ENCODE measurements at regions not wholly inside any gene's neighbourhood (a gene's known extent, or its start where the extent isn't known, plus 50 kb on each side); places are given as distances from the start of the nearest gene placed in this dataset.

DNA sequence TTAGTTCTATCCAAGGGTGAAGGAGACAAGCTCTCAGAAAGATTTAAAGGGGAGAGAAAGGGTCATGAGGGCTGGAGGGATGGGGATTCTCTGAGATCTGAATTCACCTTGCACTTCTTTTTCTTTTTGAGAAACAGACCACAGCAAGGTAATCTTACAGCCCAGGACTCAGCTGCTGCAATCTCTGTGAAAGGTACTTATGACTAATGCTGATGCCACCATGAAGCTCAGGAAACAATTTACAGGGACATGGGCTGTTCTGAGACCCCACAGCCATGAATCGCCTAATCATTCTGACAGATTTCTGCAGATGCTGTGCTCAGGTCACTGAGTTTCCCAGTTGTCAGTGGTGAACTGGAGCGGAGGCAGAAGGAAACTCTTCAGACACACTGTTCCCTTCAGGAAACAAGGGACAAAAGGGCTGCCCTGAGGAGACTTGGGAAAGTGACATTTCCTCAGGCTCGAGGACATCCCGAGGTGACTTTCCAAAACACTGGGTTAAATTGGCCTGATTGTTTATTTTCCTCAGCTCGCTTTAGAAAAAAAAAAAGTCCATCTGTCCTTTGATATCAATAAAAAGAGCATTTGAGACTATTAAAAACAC, 103.8 kb upstream of the PLCB4 start:
- Histone ChIP-seq H3K4me1 (replicated peaks in 1 of 4; ENCODE audit: control insufficient read depth in 3 of 4, insufficient read depth in 4 of 4, low read length in 3 of 4) (no peaks in the 10 kb centered on the region), H2BK120ac (replicated peaks; ENCODE audit: low read depth, low read length) (no peak overlapping the region), H3K27ac (ENCODE audit: low read depth, low read length) (no peak overlapping the region), H3K4me3 (ENCODE audit: extremely low read depth in 1 of 4, insufficient read depth in 2 of 4, low read depth in 3 of 4, low read length in 4 of 4) (no peak overlapping the region), H2AFZ (ENCODE audit: low read length) (0 out of 2 replicates have a peak overlapping the region, but pooled peaks have one; percentile 44), H3K56ac (replicated peaks; ENCODE audit: insufficient read length, low read depth, low read length) (no peak overlapping the region), H3K14ac (ENCODE audit: insufficient read length) (no peak overlapping the region), H2AK5ac (ENCODE audit: low read depth, low read length) (no peak overlapping the region), H3K4me2 (ENCODE audit: insufficient read depth in 1 of 2, low read depth in 2 of 2, low read length in 2 of 2) (no peak overlapping the region), H3K36me3 (ENCODE audit: control insufficient read depth in 2 of 4, insufficient read depth in 4 of 4, low read length in 3 of 4) (no peaks in the 10 kb centered on the region), H3K9me3 (ENCODE audit: insufficient read depth in 2 of 2, low read depth in 1 of 2, low read length in 1 of 2) (peaks cover 0 to 6% of the 10 kb centered on the region in 2 experiments; a peak in 1 of 4 replicates), H4K5ac (ENCODE audit: insufficient read length, low read depth, low read length) (no peak overlapping the region), H2BK12ac (ENCODE audit: low read depth, low read length) (no peak overlapping the region), H2BK20ac (ENCODE audit: low read length) (no peak overlapping the region), H3K18ac (ENCODE audit: extremely low read depth, low read length) (no peak overlapping the region), H3K9ac (replicated peaks in 1 of 4; ENCODE audit: extremely low read depth in 1 of 4, low read depth in 3 of 4, low read length in 3 of 4) (no peak overlapping the region), H3K4ac (replicated peaks; ENCODE audit: insufficient read length, low read depth, low read length) (no peak overlapping the region), H3K23ac (ENCODE audit: insufficient read length) (no peak overlapping the region), H3K79me2 (ENCODE audit: control insufficient read depth in 1 of 2, insufficient read depth in 2 of 2, low read length in 2 of 2) (no peaks in the 10 kb centered on the region), H4K8ac (ENCODE audit: extremely low read depth, insufficient read depth, low read length) (no peak overlapping the region), H4K20me1 (replicated peaks in 1 of 2; ENCODE audit: control insufficient read depth in 1 of 2, insufficient read depth in 2 of 2, low read length in 2 of 2) (no peaks in the 10 kb centered on the region), H3K79me1 (ENCODE audit: low read depth, low read length) (no peaks in the 10 kb centered on the region), H4K91ac (replicated peaks; ENCODE audit: insufficient read length, low read length) (no peak overlapping the region), H2BK5ac (ENCODE audit: low read depth, low read length) (no peak overlapping the region), H2BK15ac (ENCODE audit: low read length) (no peak overlapping the region), H3K23me2 (ENCODE audit: low read depth, low read length) (peaks cover 1% of the 10 kb centered on the region; the same call in 1 of the 2 replicates), H3K27me3 (replicated peaks in 1 of 4; ENCODE audit: control insufficient read depth in 3 of 4, extremely low read depth in 1 of 4, insufficient read depth in 3 of 4, low read length in 3 of 4) (no peaks in the 10 kb centered on the region)
- no peak for FAIRE-seq
- DNase-seq (ENCODE audit: low read depth in 1 of 2, low spot score in 2 of 2), result no peak
- POLR2A ChIA-PET (ENCODE audit: partially characterized antibody), result interaction anchor here (0.9 to 1.1 kb wide), 2 partner anchors 12 to 31 kb away, joined by 3 read pairs; no protein-coding TSS in a partner anchor
- WGBS, 2 experiments (ENCODE audit: extremely low coverage in 1 of 2, insufficient coverage in 1 of 2, insufficient read length in 1 of 2, insufficient replicate concordance in 2 of 2, low coverage in 1 of 2, low lambda C conversion rate in 2 of 2, missing lambda C conversion rate in 1 of 2), result 83% methylated on average over 5 of the region's 5 CpGs; no CpG with 5 or more reads in 1 of the 2 experiments
- CTCF ChIA-PET (ENCODE audit: partially characterized antibody), result interaction anchor here (0.7 to 1.2 kb wide), 3 partner anchors 10 to 394 kb away, joined by 3 to 7 read pairs (median 3); no protein-coding TSS in a partner anchor
- TF ChIP-seq, protein P1, sequence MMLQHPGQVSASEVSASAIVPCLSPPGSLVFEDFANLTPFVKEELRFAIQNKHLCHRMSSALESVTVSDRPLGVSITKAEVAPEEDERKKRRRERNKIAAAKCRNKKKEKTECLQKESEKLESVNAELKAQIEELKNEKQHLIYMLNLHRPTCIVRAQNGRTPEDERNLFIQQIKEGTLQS (IDR thresholded peaks at IDR 0.05; ENCODE audit: insufficient read depth, low read depth, low read length), result no peak
- TF ChIP-seq CHD2 (IDR thresholded peaks at IDR 0.05; ENCODE audit: low read length), result no peak
- no peak for TF ChIP-seq SRF (IDR thresholded peaks at IDR 0.05; ENCODE audit: low read depth, low read length)
- no peak for TF ChIP-seq RAD21 (IDR thresholded peaks at IDR 0.05 in 1 of 2, conservative IDR thresholded peaks at IDR 0.05 in 1 of 2; ENCODE audit: low read depth in 2 of 2, low read length in 2 of 2)
- no peak for TF ChIP-seq SP2 (IDR thresholded peaks at IDR 0.05; ENCODE audit: low read length)
- TF ChIP-seq SUZ12 (IDR thresholded peaks at IDR 0.05; ENCODE audit: low read length), result no peak
- no peak for TF ChIP-seq TAF1 (IDR thresholded peaks at IDR 0.05; ENCODE audit: low read depth, low read length)
- TF ChIP-seq POLR2AphosphoS5 (IDR thresholded peaks at IDR 0.05; ENCODE audit: low read depth, low read length), result no peak
- TF ChIP-seq POU5F1 (IDR thresholded peaks at IDR 0.05; ENCODE audit: low read depth, low read length), result no peak
- no peak for TF ChIP-seq RBBP5 (IDR thresholded peaks at IDR 0.05; ENCODE audit: borderline replicate concordance, low read depth, low read length)
- TF ChIP-seq CEBPB (IDR thresholded peaks at IDR 0.05; ENCODE audit: low read depth, low read length), result no peak
- TF ChIP-seq, protein P2, sequence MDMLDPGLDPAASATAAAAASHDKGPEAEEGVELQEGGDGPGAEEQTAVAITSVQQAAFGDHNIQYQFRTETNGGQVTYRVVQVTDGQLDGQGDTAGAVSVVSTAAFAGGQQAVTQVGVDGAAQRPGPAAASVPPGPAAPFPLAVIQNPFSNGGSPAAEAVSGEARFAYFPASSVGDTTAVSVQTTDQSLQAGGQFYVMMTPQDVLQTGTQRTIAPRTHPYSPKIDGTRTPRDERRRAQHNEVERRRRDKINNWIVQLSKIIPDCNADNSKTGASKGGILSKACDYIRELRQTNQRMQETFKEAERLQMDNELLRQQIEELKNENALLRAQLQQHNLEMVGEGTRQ (IDR thresholded peaks at IDR 0.05; ENCODE audit: low read length), result no peak
- TF ChIP-seq CREB1 (IDR thresholded peaks at IDR 0.05), result no peak
